Left cardiac atrium (tissue), 4 donors: ENCODE measurements at regions not wholly inside any gene's neighbourhood (a gene's known extent, or its start where the extent isn't known, plus 50 kb on each side); places are given as distances from the start of the nearest gene placed in this dataset.
A peak's percentile ranks its signal among the peaks of the same experiment; 100 is the strongest.

Experiments used
- ATAC-seq, 2 donors: fragments of 200-7000 bp; cut with Tn5 transposase; one replicate each; pipeline ENCODE4 v1.9.1; 2020; ENCODE audit warnings: mild to moderate bottlenecking in 2 of 2, moderate library complexity in 2 of 2
- DNase-seq: peaks from one replicate; pipeline ENCODE4 v3.0.0-alpha.2; 2020
- intact Hi-C, 2 donors: fragments of 100-400 bp; cut with DNase I; formaldehyde crosslinking; loops; one replicate each; pipeline versions ENCODE4 v1.14.1 to v1.15.1; 2022 to 2023
- donor health status: DM: no; HTN: yes; CAD: no.
- donor health status: DM: no; HTN: yes; CAD: no; lungs with severe emphysema.
- donor health status: DM: yes; HTN: yes; CAD: no.
- donor health status: Dilated cardiomyopathy.

GRCh38 chr5:35482167-35482755 lies 135.4 kb upstream of the SPEF2 start:
- ATAC-seq: no peak
- no peak for DNase-seq
- intact Hi-C loops: no loop called here

DNA sequence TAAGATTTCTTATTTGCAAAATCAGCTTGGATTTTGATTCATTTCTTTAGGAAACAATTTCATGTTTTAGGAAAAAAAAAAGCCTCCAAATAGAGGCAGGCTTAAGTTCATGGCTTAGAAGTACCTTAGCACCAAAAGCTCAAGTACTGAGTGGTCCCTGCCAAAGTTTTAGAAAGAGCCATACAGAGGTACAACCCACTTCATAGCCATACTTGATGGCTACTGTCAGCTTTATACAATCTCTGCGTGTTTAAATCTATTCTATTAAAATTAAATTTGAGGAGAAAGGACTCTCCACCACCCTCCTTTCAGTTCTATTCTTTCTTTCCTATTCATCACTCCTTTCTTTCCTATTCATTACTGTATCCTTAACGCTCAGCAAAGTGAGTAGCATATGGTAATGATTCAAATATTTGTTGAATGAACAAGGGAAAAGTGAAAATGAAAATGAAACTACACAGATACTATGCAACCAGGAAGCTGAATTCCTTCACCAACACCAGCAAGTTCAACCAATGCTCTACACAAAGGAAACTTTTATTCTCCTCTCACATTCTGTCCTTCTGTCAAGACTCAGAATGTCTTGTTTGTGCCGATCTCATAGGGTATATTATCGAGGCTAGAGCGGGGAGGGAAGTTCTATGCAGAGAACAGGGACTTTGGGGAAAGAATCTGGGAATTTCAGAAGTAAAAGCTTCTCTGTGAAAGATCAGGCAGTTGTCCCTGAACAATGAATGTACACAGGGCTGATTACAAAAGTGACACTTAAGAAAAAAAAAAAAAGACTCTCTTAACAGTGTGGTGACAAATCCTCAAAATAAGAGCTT lies 138.6 kb upstream of the SPEF2 start:
- DNase-seq (no peak), ATAC-seq (peak; percentile 67 to 72)
- intact Hi-C loops: no loop called here

GRCh38 chr5:35477911-35478310 lies 139.8 kb upstream of the SPEF2 start:
- intact Hi-C loops: no loop called here

DNA sequence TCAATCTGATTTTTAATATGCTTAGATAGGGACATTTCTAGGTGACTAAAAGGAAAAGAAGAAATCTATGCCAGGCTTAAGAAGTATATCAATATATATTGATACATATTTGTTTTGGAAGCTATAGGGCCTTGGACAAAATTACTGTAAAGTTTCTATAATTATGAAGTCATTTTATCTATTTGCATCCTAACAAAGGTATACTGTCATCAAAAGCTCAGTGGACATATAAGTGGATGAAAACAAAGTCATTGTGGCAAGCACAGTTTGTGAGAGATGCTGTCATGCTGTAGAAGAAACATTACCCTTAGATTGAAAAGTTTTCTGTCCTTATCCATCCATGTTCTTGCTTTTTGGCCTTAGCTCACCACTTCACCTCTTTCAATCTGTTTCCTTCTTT lies 140.3 kb upstream of the SPEF2 start:
- intact Hi-C loops: no loop called here

More at GRCh38 chr5:35477911-35478310, 139.8 kb upstream of the SPEF2 start:
- DNase-seq (no peak), ATAC-seq (no peak)

GRCh38 chr5:35476797-35477196 lies 140.9 kb upstream of the SPEF2 start:
- DNase-seq (no peak), ATAC-seq (no peak)
- intact Hi-C loops: no loop called here

More for the DNA sequence above, 140.3 kb upstream of the SPEF2 start:
- ATAC-seq (no peak), DNase-seq (no peak)

GRCh38 chr5:35476036-35476435 lies 141.6 kb upstream of the SPEF2 start:
- no peak for DNase-seq
- ATAC-seq: no peak
- intact Hi-C loops: no loop called here

DNA sequence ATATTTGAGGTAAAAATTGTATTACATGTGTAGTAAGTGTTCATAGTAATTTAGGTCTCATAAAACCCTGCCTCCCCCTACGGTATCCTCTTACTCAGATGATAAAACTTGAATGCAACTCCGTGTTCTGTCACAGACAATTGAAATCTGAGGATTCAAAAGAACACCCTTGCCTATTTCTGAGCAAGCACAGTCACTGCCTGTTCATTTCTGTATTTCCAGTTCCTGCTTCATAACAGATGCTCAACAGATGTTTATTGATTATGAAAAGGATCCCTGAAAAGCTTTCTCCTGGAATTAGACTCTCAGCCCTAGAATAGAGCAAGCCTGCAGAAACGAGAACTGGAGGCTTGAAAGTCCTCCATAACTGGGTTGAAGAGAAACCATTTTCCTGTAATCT lies 144.1 kb upstream of the SPEF2 start:
- DNase-seq (no peak), ATAC-seq (no peak)
- intact Hi-C loops: no loop called here

DNA sequence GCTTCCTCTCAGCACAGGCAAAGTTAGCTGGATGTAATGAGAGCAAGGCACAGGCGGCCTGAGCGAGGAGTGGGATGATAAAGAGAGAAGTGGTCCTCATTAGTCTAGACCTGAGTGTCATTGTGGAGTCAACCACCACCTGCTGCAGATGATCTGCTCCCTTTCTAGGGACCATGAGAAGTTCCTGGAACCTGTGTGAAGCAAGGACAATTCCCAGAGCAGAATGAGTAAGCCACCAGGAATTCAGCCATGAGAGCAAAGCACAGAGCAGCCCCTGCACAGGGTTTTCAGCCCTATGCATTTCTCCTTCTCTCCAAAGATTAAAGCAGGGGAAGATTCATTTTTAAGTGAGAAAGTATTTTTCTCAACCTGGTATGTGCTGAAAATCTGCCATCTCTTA lies 146.8 kb upstream of the SPEF2 start:
- DNase-seq (no peak), ATAC-seq (no peak)
- intact Hi-C loops: no loop called here

DNA sequence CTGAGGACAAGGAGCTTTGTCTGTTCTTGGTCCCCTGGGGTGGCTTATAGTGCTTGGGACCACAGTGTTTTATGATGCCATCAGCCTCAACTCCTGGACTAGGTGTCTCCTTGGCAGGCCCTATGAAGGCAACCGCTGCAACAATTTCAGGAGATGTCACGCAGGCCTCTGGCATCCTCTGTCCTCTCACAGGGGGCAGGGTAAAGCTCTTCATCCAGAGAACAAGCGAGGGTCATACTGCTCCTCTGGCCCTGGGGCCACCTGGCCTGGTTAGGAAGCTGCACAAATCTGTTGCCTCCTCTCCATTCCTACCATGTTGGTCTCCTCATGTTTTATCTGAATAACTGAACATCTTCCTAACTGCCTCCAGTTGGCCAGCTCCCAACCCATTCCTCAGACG lies 148.9 kb upstream of the SPEF2 start:
- intact Hi-C loops: no loop called here
- ATAC-seq: no peak

DNA sequence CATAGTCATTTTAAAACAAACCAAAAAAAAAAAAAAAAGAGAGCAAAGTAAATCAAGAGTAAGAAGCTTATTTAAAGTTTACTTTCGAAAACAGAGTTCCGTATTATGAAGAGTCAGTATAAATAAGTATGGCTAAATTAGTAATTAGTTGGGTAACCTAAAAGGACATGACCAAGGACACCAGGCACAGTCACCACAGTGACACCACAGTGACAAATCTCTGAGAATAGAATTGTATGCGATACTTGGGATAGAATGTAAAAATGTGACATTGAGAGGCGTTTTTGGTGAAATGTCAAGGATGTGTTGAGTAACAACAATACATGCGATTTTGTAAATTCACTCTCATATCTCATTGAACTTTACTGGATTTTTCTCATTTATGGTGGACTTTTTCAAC lies 150.9 kb upstream of the SPEF2 start:
- intact Hi-C loops: no loop called here
- DNase-seq (no peak), ATAC-seq (no peak)

More for the DNA sequence above, 148.9 kb upstream of the SPEF2 start:
- no peak for DNase-seq

DNA sequence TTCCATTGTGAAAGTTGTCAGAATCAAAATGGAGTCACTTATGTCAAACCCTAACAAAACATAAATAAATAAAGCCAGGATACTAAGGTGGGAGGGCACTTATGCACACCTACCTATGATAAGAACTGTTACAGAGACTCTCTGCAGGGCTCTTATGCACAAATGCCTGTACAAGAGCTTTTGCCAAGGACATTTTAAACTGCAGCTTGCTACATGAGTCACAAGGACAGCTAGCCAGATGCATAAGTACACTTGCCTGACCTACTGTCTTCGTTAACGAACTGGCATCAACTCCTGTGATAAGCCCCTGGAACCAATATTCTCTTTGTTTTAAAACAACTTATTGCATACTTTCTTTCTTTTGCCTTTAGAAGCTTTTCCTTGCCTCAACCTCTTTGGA lies 152.9 kb upstream of the SPEF2 start:
- DNase-seq (no peak), ATAC-seq (no peak)
- intact Hi-C loops: no loop called here

GRCh38 chr5:35461530-35461929 lies 156.1 kb upstream of the SPEF2 start:
- DNase-seq: no peak
- intact Hi-C loops: no loop called here
- no peak for ATAC-seq

DNA sequence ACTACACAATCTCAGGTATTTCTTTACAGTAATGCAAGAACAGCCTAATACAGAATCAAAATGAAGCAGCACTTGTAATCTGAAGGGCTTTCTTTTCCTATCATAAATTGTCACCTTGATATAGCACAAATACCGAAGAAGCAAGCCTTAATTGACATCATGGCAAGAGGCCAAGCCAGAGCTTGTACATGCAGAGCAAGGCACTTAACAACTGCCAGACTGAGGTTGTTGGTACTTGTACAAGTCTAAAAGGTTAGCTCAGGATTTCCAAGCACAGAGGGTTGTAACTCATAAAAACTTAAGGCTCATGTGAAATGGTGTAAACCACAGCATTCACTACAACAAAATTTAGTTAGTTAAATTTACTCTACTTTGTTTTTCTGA lies 158.8 kb upstream of the SPEF2 start:
- intact Hi-C loops: no loop called here
- ATAC-seq (no peak), DNase-seq (no peak)

GRCh38 chr5:35457912-35458823 lies 159.5 kb upstream of the SPEF2 start:
- intact Hi-C loops: no loop called here
- ATAC-seq: no peak
- no peak for DNase-seq

GRCh38 chr5:35456506-35456905 lies 161.2 kb upstream of the SPEF2 start:
- intact Hi-C loops: no loop called here
- no peak for DNase-seq
- ATAC-seq: no peak

- no peak for DNase-seq
- no peak for ATAC-seq
- intact Hi-C loops: no loop called here
These were observed 163.6 kb upstream of the SPEF2 start for GRCh38 chr5:35454011-35454525.

DNA sequence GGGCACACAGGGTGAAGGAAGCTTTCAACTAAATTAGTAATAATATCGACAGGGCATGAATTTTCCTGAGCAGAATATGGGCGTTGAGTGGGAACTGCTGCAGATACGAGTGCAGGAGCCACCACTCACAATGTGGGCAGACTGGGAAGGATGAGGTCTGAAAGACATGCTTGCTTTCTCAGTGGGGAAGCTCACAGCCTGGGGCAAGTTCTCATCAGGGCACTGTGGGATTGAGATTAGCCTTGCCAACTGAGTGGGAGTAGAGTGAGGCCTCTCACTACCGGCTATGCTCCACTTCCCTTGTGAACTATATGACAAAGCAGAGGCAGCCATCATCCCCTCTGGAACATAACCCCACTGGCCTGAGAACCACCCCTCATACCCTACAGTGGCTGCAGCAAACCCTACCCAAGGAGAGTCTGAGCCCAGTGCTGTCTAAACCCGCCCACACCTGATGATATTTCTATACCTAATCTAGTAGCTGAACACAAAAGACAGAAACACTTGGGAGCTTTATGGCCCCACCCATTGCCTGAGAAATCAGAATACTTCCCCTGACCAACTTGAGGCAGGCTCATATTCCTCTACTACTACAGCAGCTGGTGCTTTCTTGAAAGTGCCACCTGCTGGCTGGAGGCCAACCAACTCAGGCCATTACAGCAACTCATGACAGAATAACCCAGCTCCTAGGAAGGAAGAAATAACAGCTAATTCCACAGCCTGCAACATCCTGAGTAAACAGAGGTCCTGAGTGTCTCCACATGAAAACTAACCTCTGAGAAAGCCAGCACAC lies 173.7 kb upstream of the SPEF2 start:
- no peak for DNase-seq
- no peak for ATAC-seq
- intact Hi-C loops: no loop called here

GRCh38 chr5:35442885-35443639 lies 174.6 kb upstream of the SPEF2 start:
- DNase-seq: no peak
- intact Hi-C loops: no loop called here
- no peak for ATAC-seq
